ENCODE measurements at regions not wholly inside any gene's neighbourhood (a gene's known extent, or its start where the extent isn't known, plus 50 kb on each side); places are given as distances from the start of the nearest gene placed in this dataset.

- no peak for DNase-seq (ENCODE audit: unreplicated experiment)
- no peaks in the 10 kb centered on the region for H3K27me3 Mint-ChIP-seq (ENCODE audit: insufficient read depth, unreplicated experiment)
- no peaks in the 10 kb centered on the region for H3K36me3 Mint-ChIP-seq (ENCODE audit: insufficient read depth, unreplicated experiment)
- CTCF ChIA-PET: no interaction called here
- peaks cover 43% of the 10 kb centered on the region for H3K4me1 Mint-ChIP-seq (ENCODE audit: insufficient read depth, unreplicated experiment)
- TF ChIP-seq CTCF (IDR thresholded peaks at IDR 0.05; ENCODE audit: unreplicated experiment): no peak
- H3K4me3 Mint-ChIP-seq (ENCODE audit: unreplicated experiment): no peak overlapping the region
- H3K27ac Mint-ChIP-seq (ENCODE audit: low read depth, unreplicated experiment): no peak overlapping the region
- intact Hi-C loops (cut with micrococcal nuclease): no loop called here
- BruUV-seq (replicated peaks): no TSS peak
- no peaks in the 10 kb centered on the region for H3K9me3 Mint-ChIP-seq (ENCODE audit: unreplicated experiment)
- POLR2A ChIA-PET: no interaction called here
Observed at GRCh38 chr6:164101859-164102258, 687.3 kb downstream of the QKI start.

GRCh38 chr6:164099269-164099865, 684.8 kb downstream of the QKI start:
- Mint-ChIP-seq H3K4me1 (ENCODE audit: insufficient read depth, unreplicated experiment) (peaks cover 54% of the 10 kb centered on the region), H3K4me3 (ENCODE audit: unreplicated experiment) (no peak overlapping the region), H3K27me3 (ENCODE audit: insufficient read depth, unreplicated experiment) (no peaks in the 10 kb centered on the region), H3K36me3 (ENCODE audit: insufficient read depth, unreplicated experiment) (no peaks in the 10 kb centered on the region), H3K27ac (ENCODE audit: low read depth, unreplicated experiment) (peak overlapping the region; percentile 44), H3K9me3 (ENCODE audit: unreplicated experiment) (peaks cover 7% of the 10 kb centered on the region)
- intact Hi-C loops (cut with micrococcal nuclease): no loop called here
- CTCF ChIA-PET: interaction anchor here (0.6 to 2.7 kb wide), 4 partner anchors 9 to 828 kb away, joined by 5 to 18 read pairs (median 6); no protein-coding TSS in a partner anchor
- no TSS peak for BruUV-seq (replicated peaks)
- no peak for TF ChIP-seq CTCF (IDR thresholded peaks at IDR 0.05; ENCODE audit: unreplicated experiment)
- DNase-seq (ENCODE audit: unreplicated experiment): no peak
- POLR2A ChIA-PET: interaction anchor here (1.2 to 4.0 kb wide), 4 partner anchors 8 to 223 kb away, joined by 3 to 24 read pairs (median 13); no protein-coding TSS in a partner anchor

- peaks cover 54% of the 10 kb centered on the region for H3K4me1 Mint-ChIP-seq (ENCODE audit: insufficient read depth, unreplicated experiment)
- intact Hi-C loops (cut with micrococcal nuclease): no loop called here
- H3K27me3 Mint-ChIP-seq (ENCODE audit: insufficient read depth, unreplicated experiment): no peaks in the 10 kb centered on the region
- TF ChIP-seq CTCF (IDR thresholded peaks at IDR 0.05; ENCODE audit: unreplicated experiment): no peak
- ChIA-PET POLR2A (interaction anchor here (1.2 to 4.0 kb wide), 4 partner anchors 9 to 223 kb away, joined by 3 to 24 read pairs (median 13); no protein-coding TSS in a partner anchor), CTCF (interaction anchor here (0.6 to 2.7 kb wide), 4 partner anchors 9 to 828 kb away, joined by 3 to 18 read pairs (median 6); no protein-coding TSS in a partner anchor)
- H3K9me3 Mint-ChIP-seq (ENCODE audit: unreplicated experiment): peaks cover 7% of the 10 kb centered on the region
- DNase-seq (ENCODE audit: unreplicated experiment): peak; percentile 84
- no TSS peak for BruUV-seq (replicated peaks)
- H3K4me3 Mint-ChIP-seq (ENCODE audit: unreplicated experiment): no peak overlapping the region
- H3K27ac Mint-ChIP-seq (ENCODE audit: low read depth, unreplicated experiment): peak overlapping the region; percentile 44
- H3K36me3 Mint-ChIP-seq (ENCODE audit: insufficient read depth, unreplicated experiment): no peaks in the 10 kb centered on the region
Observed at GRCh38 chr6:164098857-164099267, 684.3 kb downstream of the QKI start.

- CTCF ChIA-PET: interaction anchor here (0.6 to 2.7 kb wide), 4 partner anchors 13 to 830 kb away, joined by 3 to 18 read pairs (median 5); no protein-coding TSS in a partner anchor
- DNase-seq (ENCODE audit: unreplicated experiment): peak; percentile 73
Observed at GRCh38 chr6:164097551-164098398, 683.3 kb downstream of the QKI start.

More at GRCh38 chr6:164097551-164098398, 683.3 kb downstream of the QKI start:
- H3K27ac Mint-ChIP-seq (ENCODE audit: low read depth, unreplicated experiment): peak overlapping the region; percentile 44
- H3K9me3 Mint-ChIP-seq (ENCODE audit: unreplicated experiment): peaks cover 7% of the 10 kb centered on the region
- no peak overlapping the region for H3K4me3 Mint-ChIP-seq (ENCODE audit: unreplicated experiment)
- no peak for TF ChIP-seq CTCF (IDR thresholded peaks at IDR 0.05; ENCODE audit: unreplicated experiment)
- POLR2A ChIA-PET: interaction anchor here (0.6 to 4.0 kb wide), 7 partner anchors 10 to 511 kb away, joined by 3 to 24 read pairs (median 5); no protein-coding TSS in a partner anchor
- H3K36me3 Mint-ChIP-seq (ENCODE audit: insufficient read depth, unreplicated experiment): no peaks in the 10 kb centered on the region
- no peaks in the 10 kb centered on the region for H3K27me3 Mint-ChIP-seq (ENCODE audit: insufficient read depth, unreplicated experiment)
- intact Hi-C loops (cut with micrococcal nuclease): no loop called here
- peaks cover 54% of the 10 kb centered on the region for H3K4me1 Mint-ChIP-seq (ENCODE audit: insufficient read depth, unreplicated experiment)
- no TSS peak for BruUV-seq (replicated peaks)
